DND-41 (cell line): ENCODE measurements at regions not wholly inside any gene's neighbourhood (a gene's known extent, or its start where the extent isn't known, plus 50 kb on each side); places are given as distances from the start of the nearest gene placed in this dataset.

ENCODE experiments used
- EZH2 ChIP-seq: IDR thresholded peaks from 3 replicates; pipeline ENCODE4 v1.6.1; 2012; ENCODE audit warnings: borderline replicate concordance, low read depth, mild to moderate bottlenecking, moderate library complexity, low read length, inconsistent platforms; ENCODE audit not compliant: severe bottlenecking
- TF ChIP-seq, protein P1 (sequence below): IDR thresholded peaks from 2 replicates; pipeline ENCODE4 v1.5.1; 2012; ENCODE audit warnings: borderline replicate concordance, low read length, moderate library complexity, mild to moderate bottlenecking; ENCODE audit not compliant: poor library complexity, severe bottlenecking; ENCODE audit errors: extremely low read depth

DNA sequence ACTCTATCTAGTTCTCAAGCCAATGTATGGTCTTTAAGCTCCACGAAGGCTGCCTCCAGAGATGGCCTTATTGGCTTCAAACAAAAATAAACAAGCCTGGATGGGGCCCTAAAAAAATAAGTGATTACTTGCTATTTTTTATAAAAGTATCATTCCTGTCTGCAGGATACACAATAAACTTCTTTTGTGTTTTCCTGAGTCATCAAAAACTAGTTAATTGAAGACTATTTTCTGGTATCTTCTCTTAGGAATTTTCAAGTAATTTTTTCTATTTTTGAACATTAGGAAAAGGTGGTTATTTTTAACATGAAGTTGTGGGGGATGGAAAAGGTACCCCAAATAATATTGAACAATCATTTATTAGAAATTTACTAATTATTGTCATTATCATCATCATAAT, 213.1 kb upstream of the DYNLRB2 start:
- TF ChIP-seq, protein P1, sequence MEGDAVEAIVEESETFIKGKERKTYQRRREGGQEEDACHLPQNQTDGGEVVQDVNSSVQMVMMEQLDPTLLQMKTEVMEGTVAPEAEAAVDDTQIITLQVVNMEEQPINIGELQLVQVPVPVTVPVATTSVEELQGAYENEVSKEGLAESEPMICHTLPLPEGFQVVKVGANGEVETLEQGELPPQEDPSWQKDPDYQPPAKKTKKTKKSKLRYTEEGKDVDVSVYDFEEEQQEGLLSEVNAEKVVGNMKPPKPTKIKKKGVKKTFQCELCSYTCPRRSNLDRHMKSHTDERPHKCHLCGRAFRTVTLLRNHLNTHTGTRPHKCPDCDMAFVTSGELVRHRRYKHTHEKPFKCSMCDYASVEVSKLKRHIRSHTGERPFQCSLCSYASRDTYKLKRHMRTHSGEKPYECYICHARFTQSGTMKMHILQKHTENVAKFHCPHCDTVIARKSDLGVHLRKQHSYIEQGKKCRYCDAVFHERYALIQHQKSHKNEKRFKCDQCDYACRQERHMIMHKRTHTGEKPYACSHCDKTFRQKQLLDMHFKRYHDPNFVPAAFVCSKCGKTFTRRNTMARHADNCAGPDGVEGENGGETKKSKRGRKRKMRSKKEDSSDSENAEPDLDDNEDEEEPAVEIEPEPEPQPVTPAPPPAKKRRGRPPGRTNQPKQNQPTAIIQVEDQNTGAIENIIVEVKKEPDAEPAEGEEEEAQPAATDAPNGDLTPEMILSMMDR, result no peak
- TF ChIP-seq EZH2, result no peak
